Activated naive CD4-positive, alpha-beta T cell (primary cell): ENCODE measurements at regions not wholly inside any gene's neighbourhood (a gene's known extent, or its start where the extent isn't known, plus 50 kb on each side); places are given as distances from the start of the nearest gene placed in this dataset.

Experiments used
- DNase-seq, 4 experiments: peaks; one replicate each; lab custom pipeline; 2025; lab: John Stamatoyannopoulos, UW

DNA sequence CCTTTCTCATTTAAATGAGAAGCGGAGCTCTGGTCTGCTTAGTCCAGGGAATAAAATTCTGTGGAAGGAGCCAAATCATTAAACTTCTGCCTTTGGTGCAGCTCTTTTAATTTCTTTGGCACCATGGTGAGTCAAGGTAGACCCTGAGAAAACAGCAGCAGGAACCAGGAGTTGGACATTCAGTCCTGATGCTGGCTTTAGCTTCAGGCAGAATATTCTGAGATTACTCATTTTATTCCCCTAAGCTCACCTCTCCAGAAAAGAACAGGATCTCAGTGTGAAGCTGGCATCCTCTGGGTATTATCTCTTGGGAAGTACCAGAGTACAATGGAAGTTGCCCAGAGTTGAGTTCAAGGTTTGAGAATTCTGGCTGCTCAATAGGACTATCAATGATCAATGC, 211.6 kb upstream of the NRP1 start:
- no peak for DNase-seq

- DNase-seq, result no peak
These were observed 208.5 kb upstream of the NRP1 start for GRCh38 chr10:33542752-33543505.

DNA sequence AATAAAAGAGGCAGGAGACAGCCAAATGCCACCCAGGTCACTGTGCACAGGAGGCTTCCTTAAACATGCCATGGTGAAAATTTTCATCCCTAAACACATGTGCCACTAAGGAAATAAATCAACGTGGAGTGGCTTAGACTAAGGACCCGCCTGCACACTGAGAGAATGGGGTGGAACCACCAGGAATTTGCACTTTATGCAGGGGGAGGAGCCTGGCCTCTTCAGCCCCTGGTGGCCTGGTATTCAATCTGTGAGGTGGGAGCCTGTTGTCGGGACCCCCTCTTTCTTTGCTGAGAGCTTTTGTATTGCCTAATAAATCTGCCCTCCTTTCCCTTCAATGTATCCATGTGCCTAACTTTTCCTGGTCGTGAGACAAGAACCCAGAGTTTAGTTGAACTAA, 204.6 kb upstream of the NRP1 start:
- no peak for DNase-seq

DNA sequence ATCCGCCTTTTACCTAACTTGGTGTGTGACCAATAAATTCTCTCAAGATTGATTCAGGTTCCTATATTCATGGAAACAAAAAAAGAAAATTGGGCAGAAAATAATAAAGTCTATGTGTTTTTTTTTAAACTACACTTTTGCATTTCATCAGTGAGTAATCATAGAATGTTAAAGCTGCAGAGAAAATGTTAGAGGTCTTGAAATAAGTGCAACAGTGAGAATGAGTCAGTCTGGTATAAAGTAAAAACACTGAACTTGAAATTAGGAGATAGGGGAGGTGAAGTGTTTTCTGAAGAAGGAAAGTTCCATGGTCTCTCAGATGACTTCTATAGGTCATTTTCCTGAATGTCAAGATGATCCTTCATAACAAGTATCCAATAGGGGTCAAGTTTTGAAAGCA, 202.6 kb upstream of the NRP1 start:
- DNase-seq, result no peak

GRCh38 chr10:33536508-33536907, 202.0 kb upstream of the NRP1 start:
- DNase-seq, result no peak

DNA sequence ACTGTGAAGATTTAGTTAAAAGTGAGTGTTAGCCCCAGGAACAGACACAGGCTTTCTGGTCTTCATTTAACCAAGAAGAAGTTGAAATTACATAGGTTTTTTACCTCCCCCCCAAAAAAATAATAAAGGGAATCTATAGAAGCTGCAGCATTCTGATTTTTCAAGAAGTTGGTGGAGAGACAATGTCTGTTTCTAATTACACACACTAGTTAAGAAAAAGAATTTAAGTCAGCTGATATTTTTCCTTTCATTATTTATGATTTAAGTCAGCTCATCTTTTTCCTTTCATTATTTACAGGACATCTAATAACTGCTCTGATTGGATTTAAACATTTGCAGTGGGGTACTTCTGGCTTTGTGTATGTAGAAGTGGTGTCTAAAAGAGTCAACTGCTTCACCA, 201.4 kb upstream of the NRP1 start:
- no peak for DNase-seq

- DNase-seq, result no peak
These were observed 199.9 kb upstream of the NRP1 start for GRCh38 chr10:33534416-33534815.

GRCh38 chr10:33533612-33534011, 199.1 kb upstream of the NRP1 start:
- DNase-seq, result no peak

- DNase-seq, result no peak
These were observed 198.4 kb upstream of the NRP1 start for GRCh38 chr10:33532901-33533300.

DNA sequence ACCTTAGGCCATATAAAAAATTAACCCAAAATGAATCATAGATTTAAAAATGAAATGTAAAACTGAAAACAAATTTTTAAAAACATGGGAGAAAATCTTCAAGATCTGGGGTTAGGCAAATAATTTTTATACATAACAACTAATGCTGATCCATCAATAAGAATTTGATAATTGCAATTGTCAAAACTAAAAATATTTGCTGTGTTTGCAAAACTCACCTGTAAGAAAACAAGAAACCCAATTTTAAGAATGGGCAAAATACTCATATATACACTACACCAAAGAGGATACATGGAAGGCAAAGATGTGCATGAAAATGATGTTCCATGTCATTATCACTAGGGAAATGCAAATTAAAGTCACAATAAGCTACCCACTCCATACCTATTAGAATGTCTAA, 194.8 kb upstream of the NRP1 start:
- DNase-seq, result no peak

GRCh38 chr10:33524966-33525365, 190.5 kb upstream of the NRP1 start:
- no peak for DNase-seq

DNA sequence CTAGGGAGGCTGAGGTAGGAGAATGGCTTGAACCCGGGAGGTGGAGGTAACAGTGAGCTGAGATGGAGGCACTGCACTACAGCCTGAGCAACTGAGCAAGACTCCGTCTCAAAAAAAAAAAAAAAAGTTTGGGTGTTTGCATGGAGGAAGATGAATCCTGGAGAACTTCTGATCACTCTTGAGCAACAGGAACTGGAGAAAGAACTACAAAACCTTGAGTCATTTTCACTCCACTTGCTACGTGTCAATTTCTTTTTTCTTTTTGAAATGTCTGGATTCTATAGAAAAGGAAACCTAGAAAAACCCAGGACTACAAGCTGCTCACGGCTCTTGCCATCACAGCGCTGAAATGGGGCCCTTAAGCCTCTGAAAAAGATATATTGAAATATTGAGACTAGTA, 189.6 kb upstream of the NRP1 start:
- DNase-seq, result no peak

DNA sequence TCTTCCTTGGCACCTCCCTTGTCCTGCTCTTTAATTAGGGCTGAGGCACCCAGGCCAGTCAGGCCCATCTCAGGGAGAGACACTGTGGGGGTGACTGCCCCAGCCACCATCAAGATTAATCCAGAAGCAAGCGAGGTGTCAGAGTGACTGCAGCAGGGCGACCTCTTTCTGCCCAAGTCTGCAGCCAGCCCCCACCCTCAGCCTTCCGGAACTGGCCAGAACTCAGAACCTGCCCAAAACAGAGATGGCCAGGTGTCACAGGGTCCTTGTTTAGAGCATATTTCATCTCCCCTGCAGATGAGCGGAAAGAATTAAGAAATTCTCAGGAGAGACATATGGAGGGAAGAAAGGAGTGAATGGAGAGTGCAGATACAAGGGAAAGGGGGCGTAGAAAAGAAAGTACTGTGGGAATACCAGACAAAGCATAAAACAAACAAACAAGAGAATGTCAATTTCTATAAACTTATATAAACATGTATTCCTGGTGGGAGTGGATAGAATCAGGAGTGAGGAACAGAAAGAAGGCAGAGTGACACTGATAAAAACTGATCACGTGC, 188.8 kb upstream of the NRP1 start:
- DNase-seq, result no peak

- DNase-seq, result no peak
These were observed 187.4 kb upstream of the NRP1 start for GRCh38 chr10:33521904-33522303.

- DNase-seq, result no peak
These were observed 186.6 kb upstream of the NRP1 start for GRCh38 chr10:33521062-33521461.

DNA sequence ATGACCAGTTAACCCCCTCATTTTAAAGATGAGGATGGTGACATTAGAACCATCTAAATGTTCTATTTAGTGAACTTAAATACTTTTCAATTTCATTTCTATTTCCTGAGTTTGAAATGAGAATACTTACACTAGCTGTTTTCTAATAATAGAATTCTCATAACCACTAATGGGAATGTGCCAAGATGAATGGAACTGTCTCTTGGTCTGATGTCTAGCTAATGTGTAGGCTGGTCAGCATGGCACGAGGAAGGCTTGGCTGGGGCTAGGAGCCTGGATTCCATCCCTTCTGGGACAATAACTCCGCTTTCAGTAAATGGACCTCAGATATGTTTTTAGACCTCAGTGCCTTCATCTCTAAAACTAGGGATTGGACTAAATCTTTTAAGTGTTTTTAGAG, 185.8 kb upstream of the NRP1 start:
- DNase-seq, result no peak

DNA sequence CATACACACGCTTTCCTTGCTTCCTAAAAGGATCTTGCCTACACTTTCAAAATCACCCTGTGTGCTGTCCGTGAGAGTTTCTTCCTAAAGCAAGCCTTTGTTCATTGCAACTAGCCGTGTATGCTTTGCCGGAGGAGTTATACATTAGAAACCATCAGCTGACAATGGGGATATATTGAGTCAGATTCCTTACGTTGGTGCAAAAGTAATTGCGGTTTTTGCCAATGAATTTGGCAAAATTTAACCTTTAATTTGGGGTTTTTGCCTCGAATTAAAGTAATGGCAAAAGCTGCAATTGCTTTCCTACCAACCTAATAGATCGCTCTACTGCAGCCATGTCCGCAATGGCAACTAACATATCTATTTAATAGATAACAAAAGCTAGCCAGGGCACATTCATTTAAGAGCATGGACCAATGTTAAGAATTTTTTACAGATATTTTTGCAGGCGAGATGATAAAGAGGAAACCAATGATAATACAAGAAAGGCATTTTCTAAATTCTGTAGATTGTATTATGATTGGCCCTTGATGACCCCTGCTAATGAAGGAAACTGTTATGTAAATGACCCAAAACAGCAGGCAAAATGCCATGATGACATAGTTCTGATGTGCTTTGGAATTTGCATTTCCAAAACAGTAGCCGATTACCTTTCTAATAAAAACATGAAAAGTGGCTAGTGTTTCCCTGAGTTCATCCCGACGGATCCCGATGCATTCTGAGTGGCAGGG, 184.8 kb upstream of the NRP1 start:
- DNase-seq, result no peak

DNA sequence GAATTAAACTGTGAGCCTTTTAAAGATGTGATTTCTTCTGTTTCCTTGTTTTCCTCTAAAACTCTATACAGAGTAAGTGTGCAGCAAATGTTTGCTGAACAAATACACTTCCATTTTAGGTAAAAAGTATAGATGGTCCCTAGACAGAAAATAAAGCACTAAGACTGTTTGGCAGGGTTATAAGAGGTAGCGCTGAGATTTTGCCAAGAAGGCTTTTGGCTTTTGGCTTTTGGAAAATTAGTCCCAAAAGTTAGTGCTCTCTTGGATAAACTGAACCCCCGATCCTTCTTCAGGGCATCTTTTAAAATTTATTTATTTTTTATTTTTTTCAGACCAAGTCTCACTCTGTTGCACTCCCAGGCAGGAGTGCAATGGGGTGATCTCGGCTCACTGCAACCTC, 175.7 kb upstream of the NRP1 start:
- DNase-seq, result no peak

DNA sequence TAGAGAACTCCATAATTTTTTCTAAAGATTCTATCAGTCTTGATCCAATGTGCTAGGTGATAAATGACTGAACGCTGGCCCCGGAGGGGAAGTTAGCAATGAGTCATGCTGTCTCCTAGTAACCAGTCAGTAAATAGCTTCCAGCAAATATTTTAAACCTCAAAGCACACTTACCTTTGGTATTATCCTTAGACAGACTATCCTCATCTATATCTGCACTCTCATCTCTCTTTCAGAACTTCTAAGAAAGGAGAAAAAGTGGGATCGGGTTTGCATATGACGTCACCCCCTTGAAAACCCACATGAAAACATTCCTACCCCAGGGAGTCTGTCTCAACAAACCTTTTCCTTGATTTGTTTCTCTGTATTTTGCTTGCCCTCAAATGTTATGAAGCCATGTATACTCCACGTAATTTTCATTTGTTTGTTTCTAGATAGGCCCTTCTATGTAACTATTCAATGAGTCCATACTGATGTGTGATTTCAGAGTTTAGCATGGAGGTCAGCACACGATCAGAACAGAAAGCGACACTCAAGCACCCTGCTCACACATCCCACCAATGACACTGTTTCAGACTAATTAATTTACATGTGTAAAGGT, 174.9 kb upstream of the NRP1 start:
- DNase-seq, result no peak

GRCh38 chr10:33507662-33508425, 173.4 kb upstream of the NRP1 start:
- DNase-seq, result no peak

DNA sequence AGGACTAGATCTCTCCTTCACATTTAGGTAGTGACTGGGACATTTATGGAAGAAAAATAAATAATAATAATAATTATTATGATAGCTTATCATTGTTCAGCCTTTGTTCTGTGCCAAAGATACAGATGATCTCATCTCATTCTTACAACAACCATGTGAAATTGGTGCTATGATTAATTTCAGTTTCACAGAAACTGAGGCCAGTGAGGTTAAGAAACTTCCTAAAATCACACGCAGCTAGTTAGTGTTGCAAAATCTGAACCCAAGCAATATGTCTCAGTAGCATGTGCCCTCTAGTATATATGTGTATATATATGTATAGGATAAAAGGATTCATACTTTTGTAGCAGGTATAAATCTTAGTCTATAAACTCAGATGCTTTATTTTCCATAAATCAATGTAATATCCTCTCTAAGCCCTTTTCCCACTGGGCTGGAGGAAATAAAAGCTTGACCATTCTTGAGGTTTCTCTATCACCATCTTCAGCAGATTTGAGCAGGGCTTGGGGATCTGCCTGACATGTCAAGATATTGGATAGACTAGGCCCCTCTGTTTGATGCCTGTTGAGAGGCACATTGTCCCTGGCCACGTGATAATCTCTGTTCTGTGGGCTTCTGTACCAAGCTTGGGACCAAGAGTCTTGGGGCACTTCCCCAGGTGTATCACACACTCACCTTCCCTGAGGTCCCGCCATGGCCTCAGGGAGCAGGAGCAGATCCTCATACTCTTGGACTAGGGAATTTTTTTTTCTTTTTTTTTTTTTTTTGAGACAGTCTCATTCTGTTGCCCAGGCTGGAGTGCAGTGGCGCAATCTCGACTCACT, 172.6 kb upstream of the NRP1 start:
- no peak for DNase-seq
